NCI-H146 treated with DMSO at 0.1 percent for 48 hours (cell line): ENCODE measurements at regions not wholly inside any gene's neighbourhood (a gene's known extent, or its start where the extent isn't known, plus 50 kb on each side); places are given as distances from the start of the nearest gene placed in this dataset.

Experiments
- DNase-seq: peaks from one replicate; lab custom pipeline; 2025; ENCODE audit not compliant: unreplicated experiment; lab: John Stamatoyannopoulos, UW

- no peak for DNase-seq
These were observed 114.1 kb upstream of the GALNT2 start for GRCh38 chr1:229952670-229953520.

GRCh38 chr1:229953736-229954326 lies 113.2 kb upstream of the GALNT2 start:
- DNase-seq = no peak

- DNase-seq = no peak
These were observed 102.8 kb upstream of the GALNT2 start for GRCh38 chr1:229964281-229964680.

- no peak for DNase-seq
These were observed 96.3 kb upstream of the GALNT2 start for GRCh38 chr1:229970714-229971113.

- no peak for DNase-seq
These were observed 95.9 kb upstream of the GALNT2 start for GRCh38 chr1:229971141-229971540.

GRCh38 chr1:229972600-229973296 lies 94.3 kb upstream of the GALNT2 start:
- DNase-seq = no peak

- no peak for DNase-seq
These were observed 93.8 kb upstream of the GALNT2 start for GRCh38 chr1:229973297-229973612.

GRCh38 chr1:229975047-229975446 lies 92.0 kb upstream of the GALNT2 start:
- DNase-seq = no peak

GRCh38 chr1:229980009-229980408 lies 87.0 kb upstream of the GALNT2 start:
- no peak for DNase-seq

GRCh38 chr1:229981736-229982135 lies 85.3 kb upstream of the GALNT2 start:
- no peak for DNase-seq

GRCh38 chr1:229984310-229984991 lies 82.6 kb upstream of the GALNT2 start:
- DNase-seq = no peak

- DNase-seq = no peak
These were observed 81.9 kb upstream of the GALNT2 start for GRCh38 chr1:229984992-229985612.

GRCh38 chr1:229985613-229986010 lies 81.4 kb upstream of the GALNT2 start:
- DNase-seq = no peak

- DNase-seq = no peak
These were observed 80.2 kb upstream of the GALNT2 start for GRCh38 chr1:229986737-229987337.

- DNase-seq = no peak
These were observed 79.1 kb upstream of the GALNT2 start for GRCh38 chr1:229987953-229988352.

GRCh38 chr1:229988534-229988933 lies 78.5 kb upstream of the GALNT2 start:
- no peak for DNase-seq

- no peak for DNase-seq
These were observed 77.3 kb upstream of the GALNT2 start for GRCh38 chr1:229989591-229990248.

GRCh38 chr1:229990326-229990725 lies 76.7 kb upstream of the GALNT2 start:
- no peak for DNase-seq

GRCh38 chr1:229991104-229991513 lies 75.9 kb upstream of the GALNT2 start:
- no peak for DNase-seq

- DNase-seq = peak; percentile 14
These were observed 75.2 kb upstream of the GALNT2 start for GRCh38 chr1:229991724-229992333.
